Brain microvascular endothelial cell (primary cell): ENCODE measurements at regions not wholly inside any gene's neighbourhood (a gene's known extent, or its start where the extent isn't known, plus 50 kb on each side); places are given as distances from the start of the nearest gene placed in this dataset.
"Not testable (repeated sequence)": the region's sequence is repeated elsewhere in the genome, so short reads cannot be mapped to it uniquely, and the experiment has no call there.

Experiments used
- DNase-seq: peaks from one replicate; pipeline ENCODE4 v3.0.0-alpha.2; 2020
- H3K27ac ChIP-seq: fragments of 250-450 bp; sonication (Bioruptor Pico); 2 replicates; pipeline ENCODE4 v1.5.1; 2020; ENCODE audit warnings: mild to moderate bottlenecking, moderate library complexity
- H3K27me3 ChIP-seq: fragments of 250-450 bp; sonication (Bioruptor Pico); replicated peaks from 2 replicates; pipeline ENCODE4 v1.5.1; 2020; ENCODE audit warnings: mild to moderate bottlenecking
- H3K36me3 ChIP-seq: fragments of 250-450 bp; sonication (Bioruptor Pico); replicated peaks from 2 replicates; pipeline ENCODE4 v1.5.1; 2020; ENCODE audit warnings: mild to moderate bottlenecking
- H3K4me3 ChIP-seq: 2 replicates; pipeline ENCODE4 v1.5.1; 2011; ENCODE audit warnings: low read depth, mild to moderate bottlenecking, control low read depth, low read length, moderate library complexity
- in situ Hi-C: cut with HindIII; loops from 2 replicates; pipeline ENCODE4 v1.10.0; 2017; ENCODE audit warnings: low sequenced_read_pairs, low pct_ligation_motif_present
- TF ChIP-seq, protein P1 (sequence below): IDR thresholded peaks from 2 replicates; pipeline ENCODE4 v1.5.1; 2011; ENCODE audit warnings: low read depth, mild to moderate bottlenecking, moderate library complexity, low read length, control low read depth, inconsistent platforms; ENCODE audit errors: missing control alignments

DNA sequence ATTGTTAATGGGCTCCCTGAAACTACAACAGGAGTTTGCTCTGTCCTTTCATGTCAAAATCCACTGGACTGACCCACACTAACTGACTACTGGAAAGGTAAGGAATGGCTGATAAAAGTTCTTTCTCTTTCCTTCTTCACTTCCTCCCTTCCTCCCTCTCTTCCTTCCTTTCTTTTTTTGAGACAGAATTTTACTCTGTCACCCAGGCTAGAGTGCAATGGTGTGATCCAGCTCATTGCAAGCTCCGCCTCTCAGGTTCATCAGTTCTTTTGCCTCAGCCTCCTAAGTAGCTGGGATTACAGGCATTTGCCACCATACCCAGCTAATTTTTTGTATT is 85.2 kb downstream of the IGLL1 start:
- Histone ChIP-seq H3K4me3 (no peak overlapping the region), H3K36me3 (no peaks in the 10 kb centered on the region), H3K27me3 (no peaks in the 10 kb centered on the region), H3K27ac (no peak overlapping the region)
- in situ Hi-C loops: no loop called here
- TF ChIP-seq, protein P1, sequence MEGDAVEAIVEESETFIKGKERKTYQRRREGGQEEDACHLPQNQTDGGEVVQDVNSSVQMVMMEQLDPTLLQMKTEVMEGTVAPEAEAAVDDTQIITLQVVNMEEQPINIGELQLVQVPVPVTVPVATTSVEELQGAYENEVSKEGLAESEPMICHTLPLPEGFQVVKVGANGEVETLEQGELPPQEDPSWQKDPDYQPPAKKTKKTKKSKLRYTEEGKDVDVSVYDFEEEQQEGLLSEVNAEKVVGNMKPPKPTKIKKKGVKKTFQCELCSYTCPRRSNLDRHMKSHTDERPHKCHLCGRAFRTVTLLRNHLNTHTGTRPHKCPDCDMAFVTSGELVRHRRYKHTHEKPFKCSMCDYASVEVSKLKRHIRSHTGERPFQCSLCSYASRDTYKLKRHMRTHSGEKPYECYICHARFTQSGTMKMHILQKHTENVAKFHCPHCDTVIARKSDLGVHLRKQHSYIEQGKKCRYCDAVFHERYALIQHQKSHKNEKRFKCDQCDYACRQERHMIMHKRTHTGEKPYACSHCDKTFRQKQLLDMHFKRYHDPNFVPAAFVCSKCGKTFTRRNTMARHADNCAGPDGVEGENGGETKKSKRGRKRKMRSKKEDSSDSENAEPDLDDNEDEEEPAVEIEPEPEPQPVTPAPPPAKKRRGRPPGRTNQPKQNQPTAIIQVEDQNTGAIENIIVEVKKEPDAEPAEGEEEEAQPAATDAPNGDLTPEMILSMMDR: no peak
- DNase-seq: no peak

DNA sequence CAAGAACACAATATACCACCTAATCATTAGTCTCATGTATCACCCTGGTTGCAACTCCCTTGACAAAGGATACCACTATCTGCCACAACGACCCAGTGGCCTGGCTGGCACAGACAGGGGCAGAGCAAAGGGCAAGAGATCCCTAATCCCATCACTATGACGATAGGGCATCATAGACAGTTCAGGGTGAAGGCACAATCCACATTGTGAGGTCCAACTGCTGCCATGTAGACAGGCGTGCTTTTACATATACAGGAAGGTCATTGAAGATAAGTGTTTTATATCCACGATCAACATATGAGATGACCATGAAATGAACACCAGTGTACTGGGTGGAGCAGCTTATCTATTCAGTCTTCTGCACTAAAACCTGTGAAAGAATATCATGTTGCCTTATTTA is 94.6 kb downstream of the IGLL1 start:
- H3K4me3 ChIP-seq: no peak overlapping the region
- no peaks in the 10 kb centered on the region for H3K27me3 ChIP-seq
- no peaks in the 10 kb centered on the region for H3K36me3 ChIP-seq
- in situ Hi-C loops: no loop called here
- H3K27ac ChIP-seq: no peak overlapping the region
- TF ChIP-seq, protein P1: no peak
- DNase-seq: no peak

DNA sequence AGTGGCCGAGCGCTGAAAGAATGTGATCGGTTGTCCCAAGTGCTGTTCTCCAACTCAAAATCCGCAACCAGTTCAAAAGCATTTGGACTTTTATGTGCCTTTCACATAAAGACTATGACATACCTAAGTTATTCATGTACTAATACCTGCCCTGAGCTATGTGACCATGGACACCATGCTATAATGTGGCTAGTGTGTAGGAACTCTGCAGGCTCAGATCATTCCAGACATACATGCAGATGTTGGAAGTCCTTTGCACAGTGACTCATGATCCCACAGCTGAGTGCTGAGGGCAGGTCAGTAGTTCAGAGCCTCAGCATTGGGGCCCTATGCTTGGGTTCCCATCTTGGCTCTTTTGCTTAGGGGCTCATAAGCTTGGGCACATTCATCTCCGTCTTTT is 95.4 kb downstream of the IGLL1 start:
- in situ Hi-C loops: no loop called here
- Histone ChIP-seq H3K27ac (no peak overlapping the region), H3K4me3 (no peak overlapping the region), H3K27me3 (no peaks in the 10 kb centered on the region), H3K36me3 (no peaks in the 10 kb centered on the region)
- DNase-seq: no peak
- TF ChIP-seq, protein P1: no peak

DNA sequence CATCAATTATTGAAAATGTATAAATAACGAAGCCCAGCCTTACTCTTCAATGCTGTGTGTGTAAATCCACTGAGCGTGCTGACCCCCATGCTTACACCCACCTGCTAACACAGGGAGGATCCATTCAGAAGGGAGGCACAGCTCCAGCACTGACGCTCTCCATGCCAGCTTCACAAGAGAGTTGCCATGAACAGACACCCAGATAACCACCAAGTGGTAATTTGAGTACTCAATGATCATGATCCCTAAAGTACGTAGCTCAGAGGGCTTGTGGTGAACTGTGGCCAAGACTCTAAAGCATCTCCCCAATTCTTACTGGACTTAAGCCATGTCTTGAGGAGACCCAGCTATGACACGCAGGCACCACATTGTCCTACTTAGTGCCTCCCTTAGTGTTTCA is 98.7 kb downstream of the IGLL1 start:
- no peak for DNase-seq
- in situ Hi-C loops: no loop called here
- Histone ChIP-seq H3K27ac (no peak overlapping the region), H3K4me3 (no peak overlapping the region), H3K27me3 (no peaks in the 10 kb centered on the region), H3K36me3 (no peaks in the 10 kb centered on the region)
- TF ChIP-seq, protein P1: no peak

DNA sequence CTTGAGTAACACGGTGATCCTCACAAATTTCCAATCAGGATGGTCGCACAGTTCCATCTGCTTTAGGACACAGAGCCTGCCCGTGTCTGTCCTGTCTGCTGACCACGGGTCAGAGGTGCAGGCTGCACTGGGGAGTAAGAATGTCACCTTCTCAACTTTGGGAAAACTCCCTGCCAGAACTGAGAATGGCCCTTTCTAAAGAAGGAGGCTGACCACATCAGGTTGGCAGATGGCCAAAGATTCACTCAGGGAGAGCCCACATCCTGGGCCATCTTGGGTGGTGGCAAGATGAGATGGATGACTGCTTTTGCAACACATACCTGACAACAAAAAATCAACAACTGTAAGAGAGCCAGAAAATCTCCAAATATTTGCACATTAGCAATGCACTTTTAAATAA is 101.9 kb downstream of the IGLL1 start:
- Histone ChIP-seq H3K27me3 (no peaks in the 10 kb centered on the region), H3K27ac (no peak overlapping the region), H3K36me3 (no peaks in the 10 kb centered on the region), H3K4me3 (no peak overlapping the region)
- DNase-seq: no peak
- in situ Hi-C loops: no loop called here
- TF ChIP-seq, protein P1: no peak

DNA sequence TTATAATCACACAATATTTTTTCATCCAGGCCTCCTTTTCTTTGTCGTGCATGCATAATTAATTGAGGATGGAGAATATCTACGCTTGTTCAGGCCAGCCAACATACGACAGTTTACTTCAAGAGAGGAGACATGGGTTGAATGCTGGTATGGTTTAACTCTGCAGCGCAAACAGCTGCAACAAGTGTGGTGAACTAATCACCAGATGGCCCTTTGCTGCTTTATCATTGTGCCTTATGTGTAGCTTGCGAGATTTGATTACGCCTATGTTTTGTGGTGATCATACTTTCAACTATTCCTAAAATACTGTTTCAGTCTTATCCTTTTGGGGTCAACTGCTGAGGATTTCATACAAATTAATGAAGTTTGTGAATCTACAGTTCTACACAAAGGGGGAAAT is 105.6 kb downstream of the IGLL1 start:
- H3K27ac ChIP-seq, H3K27me3 ChIP-seq, H3K4me3 ChIP-seq, H3K36me3 ChIP-seq, DNase-seq, in situ Hi-C loops: not testable (repeated sequence)
